ENCODE measurements at regions not wholly inside any gene's neighbourhood (a gene's known extent, or its start where the extent isn't known, plus 50 kb on each side); places are given as distances from the start of the nearest gene placed in this dataset.

- Histone ChIP-seq H3K9ac (ENCODE audit: low read length) (no peak overlapping the region), H3K79me2 (ENCODE audit: insufficient read depth, low read length) (no peaks in the 10 kb centered on the region), H3K9me3 (ENCODE audit: control insufficient read depth in 1 of 2, insufficient read depth in 1 of 2, low read depth in 1 of 2, low read length in 2 of 2) (no peaks in the 10 kb centered on the region), H4K20me1 (ENCODE audit: insufficient read depth) (no peaks in the 10 kb centered on the region), H3K27ac (ENCODE audit: low read depth, low read length) (no peak overlapping the region), H3K4me3 (replicated peaks in 1 of 2; ENCODE audit: low read depth in 1 of 2, low read length in 2 of 2) (no peak overlapping the region), H3K36me3 (ENCODE audit: control insufficient read depth in 1 of 2, insufficient read depth in 2 of 2, low read length in 2 of 2) (no peaks in the 10 kb centered on the region), H2AFZ (ENCODE audit: low read depth, low read length, poor library complexity, severe bottlenecking) (no peak overlapping the region), H3K27me3 (ENCODE audit: insufficient read depth, low read length) (no peaks in the 10 kb centered on the region), H3K4me2 (ENCODE audit: low read length) (no peak overlapping the region), H3K4me1 (ENCODE audit: control insufficient read depth in 1 of 2, insufficient read depth in 2 of 2, low read length in 2 of 2) (peaks cover 4 to 14% of the 10 kb centered on the region in 2 experiments), H3K9me2 (ENCODE audit: insufficient read depth) (no peaks in the 10 kb centered on the region)
- intact Hi-C loops (cut with micrococcal nuclease) = no loop called here
- DNase-seq (ENCODE audit: low read depth, low spot score) = no peak
- no TSS peak for BruUV-seq (replicated peaks)
- no peak for ATAC-seq
- RAD21 ChIA-PET (ENCODE audit: low non-redundant PET in 1 of 2, low total read pairs in 2 of 2, uncharacterized antibody in 2 of 2, unreplicated experiment in 2 of 2) = no interaction called here
- CTCF ChIA-PET = no interaction called here
- no peak for TF ChIP-seq EGR1 (IDR thresholded peaks at IDR 0.05; ENCODE audit: low read depth)
- no peak for TF ChIP-seq SRF (IDR thresholded peaks at IDR 0.05; ENCODE audit: low read depth)
- TF ChIP-seq FOSL1 (IDR thresholded peaks at IDR 0.05; ENCODE audit: low read depth) = no peak
- TF ChIP-seq RAD21 (IDR thresholded peaks at IDR 0.05; ENCODE audit: low read depth) = no peak
- no peak for TF ChIP-seq SIN3A (IDR thresholded peaks at IDR 0.05; ENCODE audit: low read depth)
- TF ChIP-seq ZBTB33 (IDR thresholded peaks at IDR 0.05; ENCODE audit: extremely low read depth, insufficient replicate concordance, low read length) = no peak
- no peak for TF ChIP-seq REST (IDR thresholded peaks at IDR 0.05; ENCODE audit: low read depth)
- TF ChIP-seq POLR2A (IDR thresholded peaks at IDR 0.05; ENCODE audit: borderline replicate concordance, extremely low read depth, insufficient read depth, insufficient read length) = no peak
- TF ChIP-seq ZNF274 (IDR thresholded peaks at IDR 0.05; ENCODE audit: low read depth, low read length) = no peak
- no peak for TF ChIP-seq EZH2phosphoT487 (IDR thresholded peaks at IDR 0.05; ENCODE audit: borderline replicate concordance)
- POLR2A ChIA-PET = no interaction called here
Measured at GRCh38 chr14:101078892-101079221, 175.3 kb upstream of the RTL1 start.
